IMR-90 (cell line): ENCODE measurements at regions not wholly inside any gene's neighbourhood (a gene's known extent, or its start where the extent isn't known, plus 50 kb on each side); places are given as distances from the start of the nearest gene placed in this dataset.

ENCODE experiments used
- ATAC-seq: fragments of 200-7000 bp; cut with Tn5 transposase; 2 replicates; pipeline ENCODE4 v1.9.1; 2020; ENCODE audit warnings: low read depth, mild to moderate bottlenecking, moderate library complexity
- BruUV-seq: library from RNA; stranded (reverse); fragments of 400-500 nt; replicated peaks from 2 replicates; lab custom pipeline; 2021; lab: Mats Ljungman, UMichigan
- CTCF ChIA-PET: fragments of 300-600 bp; formaldehyde crosslinking; extraction: SDS; loops from one replicate; lab custom pipeline; 2021; ENCODE audit warnings: antibody characterized with exemption; lab: Yijun Ruan, JAX
- POLR2A ChIA-PET: fragments of 300-600 bp; sonication (Branson Sonifier 250); formaldehyde crosslinking; loops from one replicate; lab custom pipeline; 2022; ENCODE audit warnings: antibody characterized with exemption; ENCODE audit not compliant: unreplicated experiment; lab: Charles Lee
- DNase-seq: peaks from one replicate; pipeline ENCODE4 v3.0.0; 2013
- H2AFZ ChIP-seq: replicated peaks from 2 replicates; pipeline ENCODE3; 2013; ENCODE audit warnings: low read length, mild to moderate bottlenecking; ENCODE audit not compliant: poor library complexity
- H2AK5ac ChIP-seq: 2 replicates; pipeline ENCODE4 v1.6.1; 2013; ENCODE audit warnings: low read depth, low read length, inconsistent platforms
- H2AK9ac ChIP-seq: replicated peaks from 2 replicates; pipeline ENCODE3; 2013; ENCODE audit warnings: mild to moderate bottlenecking, low read depth, low read length, moderate library complexity; ENCODE audit not compliant: poor library complexity
- H2BK120ac ChIP-seq: 2 replicates; pipeline ENCODE4 v1.6.1; 2013; ENCODE audit warnings: low read depth, low read length, inconsistent platforms
- H2BK15ac ChIP-seq: 3 replicates; pipeline ENCODE4 v1.6.1; 2013; ENCODE audit warnings: low read depth, low read length, inconsistent platforms
- H2BK20ac ChIP-seq: 2 replicates; pipeline ENCODE4 v1.6.1; 2013; ENCODE audit warnings: low read depth, mild to moderate bottlenecking, inconsistent platforms, low read length, moderate library complexity
- H2BK5ac ChIP-seq: 2 replicates; pipeline ENCODE4 v1.6.1; 2013; ENCODE audit warnings: mild to moderate bottlenecking, low read depth, low read length, inconsistent platforms; ENCODE audit not compliant: poor library complexity, severe bottlenecking
- H3K14ac ChIP-seq: replicated peaks from 2 replicates; pipeline ENCODE4 v1.6.1; 2013; ENCODE audit warnings: low read depth, low read length, inconsistent platforms
- H3K18ac ChIP-seq: 2 replicates; pipeline ENCODE4 v1.6.1; 2013; ENCODE audit warnings: low read depth, low read length, control low read depth
- H3K23ac ChIP-seq: 2 replicates; pipeline ENCODE4 v1.6.1; 2013; ENCODE audit warnings: low read depth, low read length, inconsistent platforms
- H3K27ac ChIP-seq: 2 replicates; pipeline ENCODE4 v1.5.1; 2013; ENCODE audit warnings: mild to moderate bottlenecking, control low read depth, low read length; ENCODE audit not compliant: insufficient read depth
- H3K27me3 ChIP-seq: 2 replicates; pipeline ENCODE4 v1.6.1; 2013; ENCODE audit warnings: low read length; ENCODE audit not compliant: control insufficient read depth, insufficient read depth
- H3K36me3 ChIP-seq: 2 replicates; pipeline ENCODE4 v1.6.1; 2013; ENCODE audit warnings: low read length, mixed read lengths; ENCODE audit not compliant: control insufficient read depth, insufficient read depth
- H3K4ac ChIP-seq: 2 replicates; pipeline ENCODE4 v1.6.1; 2013; ENCODE audit warnings: low read depth, low read length, inconsistent platforms
- H3K4me1 ChIP-seq: 2 replicates; pipeline ENCODE4 v1.6.1; 2013; ENCODE audit warnings: low read length, mixed read lengths; ENCODE audit not compliant: control insufficient read depth, insufficient read depth
- H3K4me2 ChIP-seq: 2 replicates; pipeline ENCODE4 v1.6.1; 2013; ENCODE audit warnings: low read depth, mild to moderate bottlenecking, control low read depth, low read length, moderate library complexity
- H3K4me3 ChIP-seq: 2 replicates; pipeline ENCODE4 v1.5.1; 2013; ENCODE audit warnings: low read depth, mild to moderate bottlenecking, control low read depth, low read length, moderate library complexity; ENCODE audit not compliant: insufficient read depth
- H3K56ac ChIP-seq: 2 replicates; pipeline ENCODE4 v1.6.1; 2013; ENCODE audit warnings: low read length, inconsistent platforms; ENCODE audit not compliant: insufficient read depth; ENCODE audit errors: extremely low read depth
- H3K79me1 ChIP-seq, 2 experiments: 2 replicates each; pipeline ENCODE4 v1.6.1; 2013; ENCODE audit warnings: low read length in 2 of 2, inconsistent platforms in 1 of 2, low read depth in 1 of 2
- H3K9ac ChIP-seq: 2 replicates; pipeline ENCODE4 v1.6.1; 2013; ENCODE audit warnings: low read depth, low read length, control low read depth
- H3K9me1 ChIP-seq: 2 replicates; pipeline ENCODE4 v1.6.1; 2013; ENCODE audit warnings: low read length, inconsistent platforms; ENCODE audit not compliant: insufficient read depth
- H3K9me3 ChIP-seq: 2 replicates; pipeline ENCODE4 v1.6.1; 2013; ENCODE audit warnings: low read length; ENCODE audit not compliant: control insufficient read depth, insufficient read depth
- H4K20me1 ChIP-seq: 2 replicates; pipeline ENCODE4 v1.6.1; 2013; ENCODE audit warnings: low read length, inconsistent platforms; ENCODE audit not compliant: insufficient read depth
- H4K5ac ChIP-seq: 2 replicates; pipeline ENCODE4 v1.6.1; 2013; ENCODE audit warnings: mild to moderate bottlenecking, low read depth, low read length, control low read depth
- H4K8ac ChIP-seq, 2 experiments: 2 replicates each; pipeline ENCODE4 v1.6.1; 2013; ENCODE audit warnings: low read depth in 2 of 2, low read length in 2 of 2, control low read depth in 1 of 2, inconsistent platforms in 1 of 2
- H4K91ac ChIP-seq: 2 replicates; pipeline ENCODE4 v1.6.1; 2013; ENCODE audit warnings: low read depth, low read length, inconsistent platforms; ENCODE audit not compliant: insufficient read depth
- MAFK ChIP-seq: IDR thresholded peaks from 2 replicates; pipeline ENCODE4 v1.6.1; 2012; ENCODE audit warnings: low read depth, low read length, improper control_type of control experiment
- WGBS, 2 experiments: methylation state at CpG; one replicate each; pipeline versions ENCODE4 v1.1.5 to v1.1.7; 2013; ENCODE audit warnings: missing lambda C conversion rate in 2 of 2; ENCODE audit not compliant: insufficient read length in 1 of 2; ENCODE audit errors: extremely low coverage in 2 of 2; 5-methylcytosine and 5-hydroxymethylcytosine counted together
- dilution Hi-C: fragments of 300-500 bp; cut with HindIII; formaldehyde crosslinking; loops from one replicate; pipeline ENCODE4 v1.14.3; 2018; ENCODE audit warnings: low sequenced_read_pairs; ENCODE audit not compliant: unreplicated experiment
- in situ Hi-C: fragments of 300-500 bp; cut with MboI; formaldehyde crosslinking; loops from 3 replicates; pipeline ENCODE4 v1.14.3; 2019; ENCODE audit warnings: low sequenced_read_pairs, inconsistent platforms, mixed read lengths
- intact Hi-C: fragments of 100-400 bp; cut with micrococcal nuclease; formaldehyde crosslinking; loops from 2 replicates; pipeline ENCODE4 v1.10.0; 2022
- TF ChIP-seq, protein P1 (sequence below): conservative IDR thresholded peaks from 2 replicates; pipeline ENCODE4 v1.5.1; 2012; ENCODE audit warnings: mild to moderate bottlenecking, low read depth, low read length, improper control_type of control experiment

DNA sequence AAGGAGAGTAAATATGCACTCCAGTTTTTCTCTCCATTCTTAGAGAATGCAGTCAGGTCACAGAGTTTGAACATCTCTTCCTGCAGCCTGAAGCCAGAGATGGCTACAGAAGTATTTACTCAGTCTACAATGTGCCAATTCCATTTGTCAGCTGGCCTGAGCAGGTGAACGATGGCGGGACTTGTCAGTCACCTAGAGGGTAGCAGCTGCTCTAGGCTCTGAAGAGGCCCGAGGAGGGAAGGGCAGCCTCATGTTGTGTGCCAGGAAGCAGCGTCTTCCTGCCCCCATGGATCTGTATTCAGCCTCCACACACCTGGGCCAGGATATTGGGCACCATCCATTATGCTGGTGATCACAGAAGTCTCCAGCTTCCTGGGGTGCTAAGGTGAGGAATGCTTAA lies 316.7 kb upstream of the CHAC2 start:
- Histone ChIP-seq H3K18ac (no peak overlapping the region), H3K9me1 (no peaks in the 10 kb centered on the region), H3K27ac (no peak overlapping the region), H2AK5ac (no peak overlapping the region), H2BK15ac (no peak overlapping the region), H2BK120ac (no peak overlapping the region), H4K91ac (no peak overlapping the region), H3K23ac (no peak overlapping the region), H4K20me1 (no peaks in the 10 kb centered on the region), H3K9ac (no peak overlapping the region), H4K5ac (no peak overlapping the region), H3K56ac (no peak overlapping the region), H3K4ac (no peak overlapping the region), H3K4me2 (no peak overlapping the region), H3K9me3 (peaks cover 3% of the 10 kb centered on the region), H3K4me1 (peaks cover 2% of the 10 kb centered on the region; the same call in 1 of the 2 replicates), H2BK5ac (no peak overlapping the region), H4K8ac (no peak overlapping the region), H3K79me1 (no peaks in the 10 kb centered on the region), H2AK9ac (no peak overlapping the region), H3K14ac (no peak overlapping the region), H3K27me3 (no peaks in the 10 kb centered on the region; the same call in 1 of the 2 replicates), H3K4me3 (no peak overlapping the region), H2AFZ (no peak overlapping the region), H2BK20ac (no peak overlapping the region), H3K36me3 (no peaks in the 10 kb centered on the region)
- no TSS peak for BruUV-seq
- intact Hi-C loops (no loop called here), dilution Hi-C loops (no loop called here), in situ Hi-C loops (no loop called here)
- no peak for ATAC-seq
- WGBS, 2 experiments = 81% methylated on average over 2 of the region's 4 CpGs; no CpG with 5 or more reads in 1 of the 2 experiments
- no peak for DNase-seq
- ChIA-PET CTCF (no interaction called here), POLR2A (no interaction called here)
- no peak for TF ChIP-seq MAFK
- TF ChIP-seq, protein P1, sequence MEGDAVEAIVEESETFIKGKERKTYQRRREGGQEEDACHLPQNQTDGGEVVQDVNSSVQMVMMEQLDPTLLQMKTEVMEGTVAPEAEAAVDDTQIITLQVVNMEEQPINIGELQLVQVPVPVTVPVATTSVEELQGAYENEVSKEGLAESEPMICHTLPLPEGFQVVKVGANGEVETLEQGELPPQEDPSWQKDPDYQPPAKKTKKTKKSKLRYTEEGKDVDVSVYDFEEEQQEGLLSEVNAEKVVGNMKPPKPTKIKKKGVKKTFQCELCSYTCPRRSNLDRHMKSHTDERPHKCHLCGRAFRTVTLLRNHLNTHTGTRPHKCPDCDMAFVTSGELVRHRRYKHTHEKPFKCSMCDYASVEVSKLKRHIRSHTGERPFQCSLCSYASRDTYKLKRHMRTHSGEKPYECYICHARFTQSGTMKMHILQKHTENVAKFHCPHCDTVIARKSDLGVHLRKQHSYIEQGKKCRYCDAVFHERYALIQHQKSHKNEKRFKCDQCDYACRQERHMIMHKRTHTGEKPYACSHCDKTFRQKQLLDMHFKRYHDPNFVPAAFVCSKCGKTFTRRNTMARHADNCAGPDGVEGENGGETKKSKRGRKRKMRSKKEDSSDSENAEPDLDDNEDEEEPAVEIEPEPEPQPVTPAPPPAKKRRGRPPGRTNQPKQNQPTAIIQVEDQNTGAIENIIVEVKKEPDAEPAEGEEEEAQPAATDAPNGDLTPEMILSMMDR = no peak
